Left lung (tissue), 4 donors: ENCODE measurements at regions not wholly inside any gene's neighbourhood (a gene's known extent, or its start where the extent isn't known, plus 50 kb on each side); places are given as distances from the start of the nearest gene placed in this dataset.

Source experiments
- ATAC-seq: fragments of 200-7000 bp; cut with Tn5 transposase; one replicate; pipeline ENCODE4 v1.9.1; 2020; ENCODE audit warnings: moderate library complexity
- DNase-seq, 4 donors: peaks; one replicate each; pipeline ENCODE4 v3.0.0-alpha.2; 2013 to 2020
- H3K27ac ChIP-seq, 2 donors: fragments of 200-600 bp; sonication (generic) in 1 of 2; one replicate each; pipeline versions ENCODE4 v1.5.0 to v1.8.0; 2020 to 2021
- H3K27me3 ChIP-seq, 2 donors: fragments of 200-600 bp; sonication (generic) in 1 of 2; one replicate each; pipeline versions ENCODE4 v1.5.0 to v1.8.0; 2020 to 2021
- H3K36me3 ChIP-seq, 2 donors: fragments of 200-600 bp; sonication (generic) in 1 of 2; one replicate each; pipeline versions ENCODE4 v1.5.0 to v1.8.0; 2020 to 2021
- H3K4me1 ChIP-seq, 2 donors: fragments of 200-600 bp; one replicate each; pipeline ENCODE4 v1.8.0; 2021
- H3K4me3 ChIP-seq, 2 donors: fragments of 200-600 bp; sonication (generic) in 1 of 2; one replicate each; pipeline versions ENCODE4 v1.5.0 to v1.8.0; 2020 to 2021; ENCODE audit warnings: mild to moderate bottlenecking in 1 of 2
- H3K9me3 ChIP-seq, 2 donors: fragments of 200-600 bp; sonication (generic) in 1 of 2; one replicate each; pipeline versions ENCODE4 v1.5.0 to v1.8.0; 2020 to 2021
- intact Hi-C, 2 donors: fragments of 100-400 bp; cut with DNase I; formaldehyde crosslinking; loops; one replicate each; pipeline versions ENCODE4 v1.11.2 to v1.14.2; 2022
- TF ChIP-seq, protein P1 (sequence below), 2 donors: fragments of 200-600 bp; sonication (generic) in 1 of 2; IDR thresholded peaks; one replicate each; pipeline versions ENCODE4 v1.5.0 to v1.8.0; 2021; ENCODE audit warnings: antibody characterized with exemption in 2 of 2
- donor health status: DM: no; HTN: yes; CAD: no.
- donor health status: DM: no; HTN: no; CAD: no.

DNA sequence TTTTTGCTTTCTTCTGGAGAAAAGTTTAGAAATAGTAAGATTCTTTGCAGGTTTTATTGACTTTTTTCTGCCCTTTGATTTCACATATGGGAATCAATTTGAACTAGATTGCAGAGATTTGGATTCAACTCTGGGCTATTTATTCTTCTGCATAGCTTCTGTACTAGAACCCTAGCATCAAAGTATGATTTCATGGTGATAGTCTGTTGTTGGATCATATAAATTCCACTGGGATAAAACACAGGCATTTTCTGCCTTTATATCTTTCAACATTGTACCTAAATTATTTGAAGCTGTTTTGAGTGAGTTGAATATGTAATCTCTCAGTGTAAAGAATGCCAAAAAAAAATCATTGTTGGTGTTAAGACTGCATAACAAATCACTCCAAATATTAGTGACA lies 458.4 kb upstream of the MPDZ start:
- ATAC-seq (no peak), DNase-seq (no peak)
- H3K9me3 ChIP-seq = no peaks in the 10 kb centered on the region
- no peaks in the 10 kb centered on the region for H3K4me1 ChIP-seq
- H3K27me3 ChIP-seq = no peaks in the 10 kb centered on the region
- no peaks in the 10 kb centered on the region for H3K36me3 ChIP-seq
- TF ChIP-seq, protein P1, sequence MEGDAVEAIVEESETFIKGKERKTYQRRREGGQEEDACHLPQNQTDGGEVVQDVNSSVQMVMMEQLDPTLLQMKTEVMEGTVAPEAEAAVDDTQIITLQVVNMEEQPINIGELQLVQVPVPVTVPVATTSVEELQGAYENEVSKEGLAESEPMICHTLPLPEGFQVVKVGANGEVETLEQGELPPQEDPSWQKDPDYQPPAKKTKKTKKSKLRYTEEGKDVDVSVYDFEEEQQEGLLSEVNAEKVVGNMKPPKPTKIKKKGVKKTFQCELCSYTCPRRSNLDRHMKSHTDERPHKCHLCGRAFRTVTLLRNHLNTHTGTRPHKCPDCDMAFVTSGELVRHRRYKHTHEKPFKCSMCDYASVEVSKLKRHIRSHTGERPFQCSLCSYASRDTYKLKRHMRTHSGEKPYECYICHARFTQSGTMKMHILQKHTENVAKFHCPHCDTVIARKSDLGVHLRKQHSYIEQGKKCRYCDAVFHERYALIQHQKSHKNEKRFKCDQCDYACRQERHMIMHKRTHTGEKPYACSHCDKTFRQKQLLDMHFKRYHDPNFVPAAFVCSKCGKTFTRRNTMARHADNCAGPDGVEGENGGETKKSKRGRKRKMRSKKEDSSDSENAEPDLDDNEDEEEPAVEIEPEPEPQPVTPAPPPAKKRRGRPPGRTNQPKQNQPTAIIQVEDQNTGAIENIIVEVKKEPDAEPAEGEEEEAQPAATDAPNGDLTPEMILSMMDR (IDR thresholded peaks at IDR 0.05) = no peak
- no peak overlapping the region for H3K4me3 ChIP-seq
- H3K27ac ChIP-seq = no peak overlapping the region
- intact Hi-C loops = no loop called here

DNA sequence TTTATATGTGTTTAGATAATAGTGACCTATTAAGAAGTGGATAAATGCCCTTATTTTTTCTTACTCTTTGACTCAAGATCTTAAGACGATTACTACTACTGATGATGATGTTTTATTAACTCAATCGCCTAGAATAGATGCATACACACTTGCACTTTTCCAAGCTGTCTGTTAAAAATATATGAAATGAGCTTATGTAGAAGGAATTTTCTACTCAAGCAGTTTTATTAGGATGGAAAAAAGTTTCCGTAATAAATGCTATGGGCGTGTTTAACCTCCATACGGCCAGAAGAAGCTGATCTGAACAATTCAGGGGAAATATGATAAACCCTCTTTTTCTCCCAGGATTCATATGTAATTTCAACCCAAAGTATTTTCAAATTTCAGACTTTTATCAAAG lies 455.7 kb upstream of the MPDZ start:
- intact Hi-C loops = no loop called here
- no peaks in the 10 kb centered on the region for H3K36me3 ChIP-seq
- no peak for DNase-seq
- TF ChIP-seq, protein P1 (IDR thresholded peaks at IDR 0.05) = no peak
- no peaks in the 10 kb centered on the region for H3K4me1 ChIP-seq
- no peak for ATAC-seq
- no peaks in the 10 kb centered on the region for H3K27me3 ChIP-seq
- H3K27ac ChIP-seq = no peak overlapping the region
- no peaks in the 10 kb centered on the region for H3K9me3 ChIP-seq
- H3K4me3 ChIP-seq = no peak overlapping the region

DNA sequence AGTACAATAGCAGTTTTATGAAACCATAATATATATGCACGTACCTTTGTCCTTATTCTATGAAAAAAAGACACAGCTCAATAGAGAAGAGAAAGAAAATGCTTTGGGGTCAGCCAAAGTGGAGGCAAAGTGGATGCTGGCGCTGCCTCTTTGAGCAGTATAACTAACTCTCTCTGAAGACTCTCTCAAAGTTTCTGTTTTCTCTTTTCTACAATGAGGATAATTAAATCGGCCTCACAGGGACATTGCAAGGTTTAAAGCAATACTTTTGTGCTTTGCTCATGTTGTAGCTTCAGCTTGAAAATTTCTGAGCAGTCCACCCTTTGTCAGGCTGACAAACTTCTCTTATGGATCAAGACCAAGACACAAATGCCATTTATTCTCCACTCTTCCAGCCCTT lies 455.1 kb upstream of the MPDZ start:
- no peaks in the 10 kb centered on the region for H3K9me3 ChIP-seq
- H3K27me3 ChIP-seq = no peaks in the 10 kb centered on the region
- H3K4me1 ChIP-seq = no peaks in the 10 kb centered on the region
- TF ChIP-seq, protein P1 (IDR thresholded peaks at IDR 0.05) = no peak
- intact Hi-C loops = no loop called here
- H3K4me3 ChIP-seq = no peak overlapping the region
- H3K36me3 ChIP-seq = no peaks in the 10 kb centered on the region
- no peak overlapping the region for H3K27ac ChIP-seq
- DNase-seq = no peak
- ATAC-seq = no peak

DNA sequence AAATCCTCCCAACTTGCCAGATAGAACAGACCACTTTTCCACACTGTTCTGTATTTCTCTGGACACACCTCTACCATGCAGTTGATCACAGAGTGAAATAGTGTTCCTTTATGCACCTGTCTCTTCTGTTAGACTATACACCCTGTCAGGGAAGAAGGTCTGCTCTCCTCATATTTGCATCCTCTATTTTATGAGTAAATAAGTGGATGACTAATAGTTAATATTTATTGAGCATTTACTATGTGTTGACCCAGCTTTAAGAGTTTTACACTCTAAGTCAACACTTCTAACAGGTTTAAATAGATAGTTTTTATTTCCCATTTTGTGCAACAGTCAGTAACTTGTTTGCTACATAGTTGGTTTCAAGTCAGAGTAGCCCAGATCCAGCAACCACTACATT lies 452.8 kb upstream of the MPDZ start:
- no peaks in the 10 kb centered on the region for H3K27me3 ChIP-seq
- intact Hi-C loops = no loop called here
- TF ChIP-seq, protein P1 (IDR thresholded peaks at IDR 0.05) = no peak
- no peak for DNase-seq
- no peak for ATAC-seq
- no peak overlapping the region for H3K4me3 ChIP-seq
- no peaks in the 10 kb centered on the region for H3K9me3 ChIP-seq
- no peaks in the 10 kb centered on the region for H3K4me1 ChIP-seq
- no peak overlapping the region for H3K27ac ChIP-seq
- H3K36me3 ChIP-seq = no peaks in the 10 kb centered on the region

DNA sequence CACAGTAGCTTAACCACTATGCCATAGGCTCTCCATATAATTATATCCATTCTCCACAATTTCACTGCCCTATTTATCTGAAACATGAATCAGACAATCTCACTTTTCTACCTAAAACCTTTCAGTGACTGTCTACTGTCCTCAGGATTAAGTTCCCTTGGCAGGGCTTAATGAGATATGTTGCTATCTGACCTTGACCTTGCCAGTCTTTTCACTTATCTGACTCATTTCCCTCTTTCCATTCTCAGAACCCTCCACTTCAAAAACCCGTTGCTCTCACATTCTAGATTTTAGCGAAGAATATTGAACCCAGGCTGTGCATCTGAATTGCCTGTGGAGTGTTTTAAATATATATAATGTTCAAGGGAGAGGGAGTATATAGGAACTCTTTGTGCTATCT lies 452.1 kb upstream of the MPDZ start:
- H3K27me3 ChIP-seq = no peaks in the 10 kb centered on the region
- no peaks in the 10 kb centered on the region for H3K36me3 ChIP-seq
- no peaks in the 10 kb centered on the region for H3K4me1 ChIP-seq
- no peak overlapping the region for H3K4me3 ChIP-seq
- H3K27ac ChIP-seq = no peak overlapping the region
- no peak for ATAC-seq
- TF ChIP-seq, protein P1 (IDR thresholded peaks at IDR 0.05) = no peak
- H3K9me3 ChIP-seq = no peaks in the 10 kb centered on the region
- intact Hi-C loops = no loop called here
- DNase-seq = no peak
